ENCODE measurements at regions not wholly inside any gene's neighbourhood (a gene's known extent, or its start where the extent isn't known, plus 50 kb on each side); places are given as distances from the start of the nearest gene placed in this dataset.

DNA sequence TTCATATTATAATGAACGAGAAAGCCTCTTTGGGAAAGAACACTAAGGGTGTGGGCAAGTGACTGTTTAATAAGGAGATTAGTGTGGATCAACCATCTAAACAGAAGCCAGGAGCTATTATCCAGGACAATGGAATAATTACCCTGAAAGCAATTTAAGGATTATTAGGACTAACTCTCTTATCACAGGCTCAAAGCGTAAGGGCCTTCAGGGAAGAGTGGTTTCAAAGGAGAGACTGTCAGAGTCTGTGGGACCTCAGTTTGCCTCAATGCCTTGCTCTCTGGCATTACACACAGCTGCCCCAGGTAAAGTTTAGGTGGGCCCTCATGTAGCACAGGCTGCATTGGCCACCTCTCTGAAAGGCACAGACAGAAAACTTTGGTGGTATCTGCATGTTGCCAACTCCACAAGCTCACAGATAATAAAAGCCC lies 717.2 kb upstream of the ADGRL3 start:
- TF ChIP-seq, protein P1, sequence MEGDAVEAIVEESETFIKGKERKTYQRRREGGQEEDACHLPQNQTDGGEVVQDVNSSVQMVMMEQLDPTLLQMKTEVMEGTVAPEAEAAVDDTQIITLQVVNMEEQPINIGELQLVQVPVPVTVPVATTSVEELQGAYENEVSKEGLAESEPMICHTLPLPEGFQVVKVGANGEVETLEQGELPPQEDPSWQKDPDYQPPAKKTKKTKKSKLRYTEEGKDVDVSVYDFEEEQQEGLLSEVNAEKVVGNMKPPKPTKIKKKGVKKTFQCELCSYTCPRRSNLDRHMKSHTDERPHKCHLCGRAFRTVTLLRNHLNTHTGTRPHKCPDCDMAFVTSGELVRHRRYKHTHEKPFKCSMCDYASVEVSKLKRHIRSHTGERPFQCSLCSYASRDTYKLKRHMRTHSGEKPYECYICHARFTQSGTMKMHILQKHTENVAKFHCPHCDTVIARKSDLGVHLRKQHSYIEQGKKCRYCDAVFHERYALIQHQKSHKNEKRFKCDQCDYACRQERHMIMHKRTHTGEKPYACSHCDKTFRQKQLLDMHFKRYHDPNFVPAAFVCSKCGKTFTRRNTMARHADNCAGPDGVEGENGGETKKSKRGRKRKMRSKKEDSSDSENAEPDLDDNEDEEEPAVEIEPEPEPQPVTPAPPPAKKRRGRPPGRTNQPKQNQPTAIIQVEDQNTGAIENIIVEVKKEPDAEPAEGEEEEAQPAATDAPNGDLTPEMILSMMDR (IDR thresholded peaks at IDR 0.05), result no peak
- TF ChIP-seq POLR2A (IDR thresholded peaks at IDR 0.05), result no peak

Measured in testis (tissue), 2 donors.